ENCODE measurements at regions not wholly inside any gene's neighbourhood (a gene's known extent, or its start where the extent isn't known, plus 50 kb on each side); places are given as distances from the start of the nearest gene placed in this dataset.

- DNase-seq (no peak), FAIRE-seq (no peak)
- intact Hi-C loops (cut with DNase I), result no loop called here
Observed at GRCh38 chr11:21774212-21774611, 418.7 kb upstream of the ANO5 start.

GRCh38 chr11:21775911-21776310 is 417.0 kb upstream of the ANO5 start:
- H3K9me3 ChIP-seq (ENCODE audit: control insufficient read depth in 2 of 3, insufficient read depth in 1 of 3, low read length in 3 of 3), result no peaks in the 10 kb centered on the region
- no peak overlapping the region for H3K9ac ChIP-seq (ENCODE audit: low read length in 3 of 3)
- DNase-seq, result no peak
- no peaks in the 10 kb centered on the region for H3K36me3 ChIP-seq (ENCODE audit: control insufficient read depth in 2 of 3, insufficient read depth in 3 of 3, low read length in 3 of 3)
- intact Hi-C loops (cut with DNase I), result no loop called here
- TF ChIP-seq, protein P1, sequence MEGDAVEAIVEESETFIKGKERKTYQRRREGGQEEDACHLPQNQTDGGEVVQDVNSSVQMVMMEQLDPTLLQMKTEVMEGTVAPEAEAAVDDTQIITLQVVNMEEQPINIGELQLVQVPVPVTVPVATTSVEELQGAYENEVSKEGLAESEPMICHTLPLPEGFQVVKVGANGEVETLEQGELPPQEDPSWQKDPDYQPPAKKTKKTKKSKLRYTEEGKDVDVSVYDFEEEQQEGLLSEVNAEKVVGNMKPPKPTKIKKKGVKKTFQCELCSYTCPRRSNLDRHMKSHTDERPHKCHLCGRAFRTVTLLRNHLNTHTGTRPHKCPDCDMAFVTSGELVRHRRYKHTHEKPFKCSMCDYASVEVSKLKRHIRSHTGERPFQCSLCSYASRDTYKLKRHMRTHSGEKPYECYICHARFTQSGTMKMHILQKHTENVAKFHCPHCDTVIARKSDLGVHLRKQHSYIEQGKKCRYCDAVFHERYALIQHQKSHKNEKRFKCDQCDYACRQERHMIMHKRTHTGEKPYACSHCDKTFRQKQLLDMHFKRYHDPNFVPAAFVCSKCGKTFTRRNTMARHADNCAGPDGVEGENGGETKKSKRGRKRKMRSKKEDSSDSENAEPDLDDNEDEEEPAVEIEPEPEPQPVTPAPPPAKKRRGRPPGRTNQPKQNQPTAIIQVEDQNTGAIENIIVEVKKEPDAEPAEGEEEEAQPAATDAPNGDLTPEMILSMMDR (IDR thresholded peaks at IDR 0.05; ENCODE audit: borderline replicate concordance, extremely low read depth, insufficient read depth), result no peak
- no peak for FAIRE-seq
- H3K4me1 ChIP-seq (ENCODE audit: control insufficient read depth in 2 of 3, insufficient read depth in 2 of 3, low read depth in 1 of 3, low read length in 3 of 3), result no peaks in the 10 kb centered on the region
- no peak overlapping the region for H3K27ac ChIP-seq (ENCODE audit: low read depth in 2 of 2, low read length in 2 of 2)
- no peak overlapping the region for H3K4me3 ChIP-seq (ENCODE audit: low read length in 3 of 3)
- H3K27me3 ChIP-seq (ENCODE audit: control insufficient read depth, insufficient read depth, low read length), result no peaks in the 10 kb centered on the region

More at GRCh38 chr11:21774212-21774611, 418.7 kb upstream of the ANO5 start:
- no peak overlapping the region for H3K9ac ChIP-seq (ENCODE audit: low read length in 3 of 3)
- H3K4me3 ChIP-seq (ENCODE audit: low read length in 3 of 3), result no peak overlapping the region
- no peak overlapping the region for H3K27ac ChIP-seq (ENCODE audit: low read depth in 2 of 2, low read length in 2 of 2)
- H3K36me3 ChIP-seq (ENCODE audit: control insufficient read depth in 2 of 3, insufficient read depth in 3 of 3, low read length in 3 of 3), result no peaks in the 10 kb centered on the region
- no peaks in the 10 kb centered on the region for H3K27me3 ChIP-seq (ENCODE audit: control insufficient read depth, insufficient read depth, low read length)
- H3K4me1 ChIP-seq (ENCODE audit: control insufficient read depth in 2 of 3, insufficient read depth in 2 of 3, low read depth in 1 of 3, low read length in 3 of 3), result no peaks in the 10 kb centered on the region
- H3K9me3 ChIP-seq (ENCODE audit: control insufficient read depth in 2 of 3, insufficient read depth in 1 of 3, low read length in 3 of 3), result no peaks in the 10 kb centered on the region
- TF ChIP-seq, protein P1 (IDR thresholded peaks at IDR 0.05; ENCODE audit: borderline replicate concordance, extremely low read depth, insufficient read depth), result no peak

DNA sequence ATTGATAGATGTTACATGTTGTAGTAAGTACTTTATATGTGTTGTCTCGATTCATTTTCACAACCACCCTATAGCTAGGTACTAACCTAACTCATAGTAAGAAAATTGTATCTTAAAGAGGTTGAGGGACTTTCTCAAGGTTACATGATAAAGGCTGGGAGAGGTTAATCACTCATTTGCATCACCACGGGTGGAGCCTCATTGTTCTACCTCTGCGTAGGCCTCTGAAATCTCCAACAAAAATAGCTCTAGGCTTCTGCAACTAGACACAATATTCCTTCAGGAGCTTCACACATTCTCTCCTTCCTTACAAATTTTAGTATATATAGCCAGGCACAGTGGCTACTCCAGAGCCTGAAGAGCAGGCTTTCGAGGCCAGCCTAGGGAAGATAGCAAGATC is 408.9 kb upstream of the ANO5 start:
- no peaks in the 10 kb centered on the region for H3K4me1 ChIP-seq (ENCODE audit: control insufficient read depth in 2 of 3, insufficient read depth in 2 of 3, low read depth in 1 of 3, low read length in 3 of 3)
- no peak for DNase-seq
- H3K9ac ChIP-seq (ENCODE audit: low read length in 3 of 3), result no peak overlapping the region
- no peak overlapping the region for H3K4me3 ChIP-seq (ENCODE audit: low read length in 3 of 3)
- TF ChIP-seq, protein P1 (IDR thresholded peaks at IDR 0.05; ENCODE audit: borderline replicate concordance, extremely low read depth, insufficient read depth), result no peak
- intact Hi-C loops (cut with DNase I), result no loop called here
- no peaks in the 10 kb centered on the region for H3K36me3 ChIP-seq (ENCODE audit: control insufficient read depth in 2 of 3, insufficient read depth in 3 of 3, low read length in 3 of 3)
- H3K27me3 ChIP-seq (ENCODE audit: control insufficient read depth, insufficient read depth, low read length), result no peaks in the 10 kb centered on the region
- H3K27ac ChIP-seq (ENCODE audit: low read depth in 2 of 2, low read length in 2 of 2), result no peak overlapping the region
- no peaks in the 10 kb centered on the region for H3K9me3 ChIP-seq (ENCODE audit: control insufficient read depth in 2 of 3, insufficient read depth in 1 of 3, low read length in 3 of 3)
- no peak for FAIRE-seq

DNA sequence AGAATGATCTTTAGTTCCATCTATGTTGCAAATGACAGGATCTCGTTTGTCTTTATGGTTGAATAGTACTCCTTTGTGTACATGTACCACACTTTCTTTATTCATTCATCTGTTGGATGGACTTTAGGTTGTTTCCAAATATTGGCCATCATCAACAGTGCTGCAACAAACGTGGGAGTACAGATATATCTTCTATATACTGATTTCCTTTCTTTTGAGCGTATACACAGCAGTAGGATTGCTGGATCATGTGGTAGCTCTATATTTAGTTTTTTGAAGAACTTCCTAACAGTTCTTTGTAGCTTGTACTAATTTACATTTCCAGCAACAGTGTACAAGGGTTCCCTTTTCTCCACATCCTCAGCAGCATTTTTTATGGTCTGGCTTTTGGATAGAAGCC is 407.5 kb upstream of the ANO5 start:
- intact Hi-C loops (cut with DNase I), result no loop called here
- FAIRE-seq, result no peak

More for the DNA sequence above, 407.5 kb upstream of the ANO5 start:
- no peaks in the 10 kb centered on the region for H3K9me3 ChIP-seq (ENCODE audit: control insufficient read depth in 2 of 3, insufficient read depth in 1 of 3, low read length in 3 of 3)
- DNase-seq, result no peak
- no peak overlapping the region for H3K9ac ChIP-seq (ENCODE audit: low read length in 3 of 3)
- TF ChIP-seq, protein P1 (IDR thresholded peaks at IDR 0.05; ENCODE audit: borderline replicate concordance, extremely low read depth, insufficient read depth), result no peak
- H3K4me1 ChIP-seq (ENCODE audit: control insufficient read depth in 2 of 3, insufficient read depth in 2 of 3, low read depth in 1 of 3, low read length in 3 of 3), result no peaks in the 10 kb centered on the region
- no peaks in the 10 kb centered on the region for H3K36me3 ChIP-seq (ENCODE audit: control insufficient read depth in 2 of 3, insufficient read depth in 3 of 3, low read length in 3 of 3)
- no peaks in the 10 kb centered on the region for H3K27me3 ChIP-seq (ENCODE audit: control insufficient read depth, insufficient read depth, low read length)
- H3K27ac ChIP-seq (ENCODE audit: low read depth in 2 of 2, low read length in 2 of 2), result no peak overlapping the region
- H3K4me3 ChIP-seq (ENCODE audit: low read length in 3 of 3), result no peak overlapping the region
